ENCODE measurements at regions not wholly inside any gene's neighbourhood (a gene's known extent, or its start where the extent isn't known, plus 50 kb on each side); places are given as distances from the start of the nearest gene placed in this dataset.

GRCh38 chr12:14186193-14186502 is 179.3 kb upstream of the ATF7IP start:
- no peak for DNase-seq
- Mint-ChIP-seq H3K36me3 (ENCODE audit: low read depth) (no peaks in the 10 kb centered on the region), H3K4me1 (ENCODE audit: low read depth) (peaks cover 14% of the 10 kb centered on the region), H3K9me3 (no peaks in the 10 kb centered on the region), H3K27me3 (ENCODE audit: insufficient read depth) (peaks cover 13% of the 10 kb centered on the region; the same call in 1 of the 2 replicates), H3K4me3 (no peak overlapping the region), H3K27ac (no peak overlapping the region)
- TF ChIP-seq, protein P1, sequence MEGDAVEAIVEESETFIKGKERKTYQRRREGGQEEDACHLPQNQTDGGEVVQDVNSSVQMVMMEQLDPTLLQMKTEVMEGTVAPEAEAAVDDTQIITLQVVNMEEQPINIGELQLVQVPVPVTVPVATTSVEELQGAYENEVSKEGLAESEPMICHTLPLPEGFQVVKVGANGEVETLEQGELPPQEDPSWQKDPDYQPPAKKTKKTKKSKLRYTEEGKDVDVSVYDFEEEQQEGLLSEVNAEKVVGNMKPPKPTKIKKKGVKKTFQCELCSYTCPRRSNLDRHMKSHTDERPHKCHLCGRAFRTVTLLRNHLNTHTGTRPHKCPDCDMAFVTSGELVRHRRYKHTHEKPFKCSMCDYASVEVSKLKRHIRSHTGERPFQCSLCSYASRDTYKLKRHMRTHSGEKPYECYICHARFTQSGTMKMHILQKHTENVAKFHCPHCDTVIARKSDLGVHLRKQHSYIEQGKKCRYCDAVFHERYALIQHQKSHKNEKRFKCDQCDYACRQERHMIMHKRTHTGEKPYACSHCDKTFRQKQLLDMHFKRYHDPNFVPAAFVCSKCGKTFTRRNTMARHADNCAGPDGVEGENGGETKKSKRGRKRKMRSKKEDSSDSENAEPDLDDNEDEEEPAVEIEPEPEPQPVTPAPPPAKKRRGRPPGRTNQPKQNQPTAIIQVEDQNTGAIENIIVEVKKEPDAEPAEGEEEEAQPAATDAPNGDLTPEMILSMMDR (IDR thresholded peaks at IDR 0.05), result peak; percentile 57

DNA sequence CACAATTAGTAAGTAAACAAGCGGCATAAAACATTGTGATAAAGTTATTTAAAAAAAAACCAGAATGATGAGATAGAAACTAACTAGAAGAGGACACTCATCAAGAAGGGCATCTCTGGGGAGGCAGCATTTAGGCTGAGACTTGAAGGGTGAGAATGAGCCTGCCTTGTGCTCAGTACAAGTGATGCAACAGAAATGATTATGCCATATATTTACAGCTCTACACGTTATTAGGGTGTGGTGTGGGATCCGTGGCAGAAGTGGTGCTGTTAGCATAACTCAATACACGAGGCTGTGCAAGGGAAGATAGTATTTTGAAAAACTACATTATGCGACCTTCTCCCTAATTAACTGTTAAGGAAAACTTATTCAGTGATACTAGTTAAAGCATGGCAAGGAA is 178.5 kb upstream of the ATF7IP start:
- H3K4me1 Mint-ChIP-seq (ENCODE audit: low read depth), result peaks cover 18% of the 10 kb centered on the region
- H3K27ac Mint-ChIP-seq, result no peak overlapping the region

DNA sequence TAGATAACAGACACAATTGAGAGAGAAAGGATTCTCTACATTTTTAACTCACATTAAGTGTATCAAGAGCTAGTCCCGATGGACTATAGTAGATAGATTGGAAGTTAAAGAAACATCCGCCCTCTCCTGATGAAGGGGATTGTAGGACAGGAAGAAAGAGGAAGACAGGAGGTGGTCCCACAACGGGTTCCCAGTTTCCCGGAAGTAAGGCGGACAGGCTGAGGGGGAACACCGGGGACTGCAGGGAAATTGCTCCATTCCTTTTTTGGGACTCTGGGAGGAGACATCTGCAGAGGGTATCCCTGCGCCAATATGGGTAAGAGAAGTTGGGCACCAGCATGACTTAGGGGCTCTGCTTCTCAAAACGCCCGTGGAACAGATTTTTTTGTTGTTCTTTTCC is 177.5 kb upstream of the ATF7IP start:
- no peak overlapping the region for H3K4me3 Mint-ChIP-seq
- H3K27ac Mint-ChIP-seq, result no peak overlapping the region
- no peak for DNase-seq
- TF ChIP-seq, protein P1 (IDR thresholded peaks at IDR 0.05), result no peak
- H3K9me3 Mint-ChIP-seq, result no peaks in the 10 kb centered on the region
- peaks cover 20% of the 10 kb centered on the region for H3K4me1 Mint-ChIP-seq (ENCODE audit: low read depth)
- peaks cover 14% of the 10 kb centered on the region for H3K27me3 Mint-ChIP-seq (ENCODE audit: insufficient read depth)
- H3K36me3 Mint-ChIP-seq (ENCODE audit: low read depth), result no peaks in the 10 kb centered on the region

More for the DNA sequence above, 178.5 kb upstream of the ATF7IP start:
- no peaks in the 10 kb centered on the region for H3K36me3 Mint-ChIP-seq (ENCODE audit: low read depth)
- no peak for DNase-seq
- H3K4me3 Mint-ChIP-seq, result no peak overlapping the region
- H3K9me3 Mint-ChIP-seq, result no peaks in the 10 kb centered on the region
- TF ChIP-seq, protein P1 (IDR thresholded peaks at IDR 0.05), result no peak
- H3K27me3 Mint-ChIP-seq (ENCODE audit: insufficient read depth), result peaks cover 14% of the 10 kb centered on the region

DNA sequence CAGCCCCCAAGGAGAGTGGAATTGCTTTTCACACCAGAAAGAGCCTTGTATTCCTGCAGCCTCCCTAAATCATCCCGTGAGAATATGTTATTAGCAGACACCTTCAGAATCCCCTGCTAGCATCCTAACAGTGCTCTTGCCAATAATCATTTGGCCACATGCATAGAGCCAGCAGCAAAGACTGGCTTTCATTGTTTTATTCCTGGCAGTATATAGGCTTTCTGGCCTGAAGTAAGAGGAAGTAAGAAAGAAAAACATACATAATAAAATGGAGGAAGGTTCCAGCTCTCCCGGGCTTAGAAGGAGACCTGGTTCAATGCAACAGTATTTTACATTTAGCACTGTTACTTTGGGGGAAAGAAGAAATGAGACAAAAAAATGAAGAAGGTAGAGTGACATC is 176.7 kb upstream of the ATF7IP start:
- H3K27ac Mint-ChIP-seq, result no peak overlapping the region
- TF ChIP-seq, protein P1 (IDR thresholded peaks at IDR 0.05), result no peak
- peaks cover 20% of the 10 kb centered on the region for H3K4me1 Mint-ChIP-seq (ENCODE audit: low read depth)
- no peak overlapping the region for H3K4me3 Mint-ChIP-seq
- peaks cover 14% of the 10 kb centered on the region for H3K27me3 Mint-ChIP-seq (ENCODE audit: insufficient read depth)
- DNase-seq, result no peak
- H3K9me3 Mint-ChIP-seq, result no peaks in the 10 kb centered on the region
- H3K36me3 Mint-ChIP-seq (ENCODE audit: low read depth), result no peaks in the 10 kb centered on the region

DNA sequence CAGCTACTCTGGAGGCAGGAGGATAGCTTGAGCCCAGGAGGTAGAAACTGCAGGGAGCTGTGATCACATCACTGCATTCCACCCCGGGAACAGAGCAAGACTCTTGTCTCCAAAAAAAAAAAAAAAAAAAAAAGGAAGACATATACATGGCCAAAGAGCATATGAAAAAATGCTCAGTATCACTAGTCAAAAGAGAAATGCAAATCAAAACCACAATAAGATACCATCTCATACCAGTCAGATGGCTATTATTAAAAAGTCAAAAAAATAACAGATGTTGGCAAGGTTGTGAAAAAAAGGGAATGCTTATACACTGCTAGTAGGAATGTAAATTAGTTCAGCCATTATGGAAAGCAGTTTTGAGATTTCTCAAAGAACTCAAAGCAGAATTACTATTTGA is 174.8 kb upstream of the ATF7IP start:
- H3K4me1 Mint-ChIP-seq (ENCODE audit: low read depth), result peaks cover 9% of the 10 kb centered on the region
- H3K36me3 Mint-ChIP-seq (ENCODE audit: low read depth), result no peaks in the 10 kb centered on the region
- no peaks in the 10 kb centered on the region for H3K9me3 Mint-ChIP-seq
- H3K27ac Mint-ChIP-seq, result no peak overlapping the region
- H3K27me3 Mint-ChIP-seq (ENCODE audit: insufficient read depth), result peaks cover 14% of the 10 kb centered on the region
- DNase-seq, result peak; percentile 42
- no peak overlapping the region for H3K4me3 Mint-ChIP-seq
- TF ChIP-seq, protein P1 (IDR thresholded peaks at IDR 0.05), result no peak

DNA sequence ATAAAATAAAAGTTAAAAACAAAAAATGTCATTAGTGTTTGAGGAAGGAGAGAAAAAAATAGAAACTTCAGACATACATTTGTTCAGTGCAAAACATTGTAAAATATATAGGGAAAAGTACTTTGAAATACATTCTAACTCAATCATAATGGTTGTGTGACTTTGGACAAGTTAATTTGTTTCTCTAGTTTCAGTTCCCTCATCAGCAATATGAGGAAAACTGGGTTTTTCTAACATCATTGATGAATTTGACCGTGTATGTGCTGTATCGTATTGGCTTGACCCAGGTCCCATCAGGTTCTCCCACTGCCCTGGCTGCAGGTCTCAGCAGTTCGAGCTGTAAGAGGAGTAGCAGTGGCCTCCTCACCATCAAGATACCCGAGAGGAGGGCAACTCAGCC is 173.9 kb upstream of the ATF7IP start:
- Mint-ChIP-seq H3K4me3 (peak overlapping the region; percentile 11; the same call in 1 of the 2 replicates), H3K4me1 (ENCODE audit: low read depth) (peaks cover 6% of the 10 kb centered on the region; the same call in 1 of the 2 replicates), H3K36me3 (ENCODE audit: low read depth) (no peaks in the 10 kb centered on the region), H3K27ac (no peak overlapping the region), H3K9me3 (no peaks in the 10 kb centered on the region), H3K27me3 (ENCODE audit: insufficient read depth) (peaks cover 12% of the 10 kb centered on the region)
- TF ChIP-seq, protein P1 (IDR thresholded peaks at IDR 0.05), result no peak
- DNase-seq, result no peak

Data from HFFc6 (cell line).